Left lung (tissue), 4 donors: ENCODE measurements at regions not wholly inside any gene's neighbourhood (a gene's known extent, or its start where the extent isn't known, plus 50 kb on each side); places are given as distances from the start of the nearest gene placed in this dataset.
A peak's percentile ranks its signal among the peaks of the same experiment; 100 is the strongest.

Source experiments
- ATAC-seq: fragments of 200-7000 bp; cut with Tn5 transposase; one replicate; pipeline ENCODE4 v1.9.1; 2020; ENCODE audit warnings: moderate library complexity
- DNase-seq, 4 donors: peaks; one replicate each; pipeline ENCODE4 v3.0.0-alpha.2; 2013 to 2020
- H3K27ac ChIP-seq, 2 donors: fragments of 200-600 bp; sonication (generic) in 1 of 2; one replicate each; pipeline versions ENCODE4 v1.5.0 to v1.8.0; 2020 to 2021
- H3K27me3 ChIP-seq, 2 donors: fragments of 200-600 bp; sonication (generic) in 1 of 2; one replicate each; pipeline versions ENCODE4 v1.5.0 to v1.8.0; 2020 to 2021
- H3K36me3 ChIP-seq, 2 donors: fragments of 200-600 bp; sonication (generic) in 1 of 2; one replicate each; pipeline versions ENCODE4 v1.5.0 to v1.8.0; 2020 to 2021
- H3K4me1 ChIP-seq, 2 donors: fragments of 200-600 bp; one replicate each; pipeline ENCODE4 v1.8.0; 2021
- H3K4me3 ChIP-seq, 2 donors: fragments of 200-600 bp; sonication (generic) in 1 of 2; one replicate each; pipeline versions ENCODE4 v1.5.0 to v1.8.0; 2020 to 2021; ENCODE audit warnings: mild to moderate bottlenecking in 1 of 2
- H3K9me3 ChIP-seq, 2 donors: fragments of 200-600 bp; sonication (generic) in 1 of 2; one replicate each; pipeline versions ENCODE4 v1.5.0 to v1.8.0; 2020 to 2021
- CTCF ChIP-seq, 2 donors: fragments of 200-600 bp; sonication (generic) in 1 of 2; IDR thresholded peaks; one replicate each; pipeline versions ENCODE4 v1.5.0 to v1.8.0; 2021; ENCODE audit warnings: antibody characterized with exemption in 2 of 2
- intact Hi-C, 2 donors: fragments of 100-400 bp; cut with DNase I; formaldehyde crosslinking; loops; one replicate each; pipeline versions ENCODE4 v1.11.2 to v1.14.2; 2022
- donor health status: DM: no; HTN: yes; CAD: no.
- donor health status: DM: no; HTN: no; CAD: no.

GRCh38 chr22:44634426-44635321 lies 67.3 kb upstream of the PRR5 start:
- Histone ChIP-seq H3K36me3 (no peaks in the 10 kb centered on the region), H3K4me1 (no peaks in the 10 kb centered on the region), H3K27me3 (peaks cover 0 to 15% of the 10 kb centered on the region in 2 donors), H3K4me3 (no peak overlapping the region), H3K9me3 (no peaks in the 10 kb centered on the region), H3K27ac (no peak overlapping the region)
- ATAC-seq = no peak
- intact Hi-C loops = no loop called here
- no peak for DNase-seq
- TF ChIP-seq CTCF (IDR thresholded peaks at IDR 0.05) = no peak

- ATAC-seq = no peak
- Histone ChIP-seq H3K4me3 (no peak overlapping the region), H3K36me3 (no peaks in the 10 kb centered on the region)
Observed at GRCh38 chr22:44633647-44634046, 68.4 kb upstream of the PRR5 start.

GRCh38 chr22:44632541-44633396 lies 69.2 kb upstream of the PRR5 start:
- DNase-seq = no peak
- Histone ChIP-seq H3K4me3 (no peak overlapping the region), H3K4me1 (no peaks in the 10 kb centered on the region), H3K27me3 (peaks cover 0 to 11% of the 10 kb centered on the region in 2 donors), H3K27ac (no peak overlapping the region), H3K9me3 (no peaks in the 10 kb centered on the region), H3K36me3 (no peaks in the 10 kb centered on the region)
- TF ChIP-seq CTCF (IDR thresholded peaks at IDR 0.05) = no peak
- intact Hi-C loops = no loop called here
- no peak for ATAC-seq

More at GRCh38 chr22:44633647-44634046, 68.4 kb upstream of the PRR5 start:
- Histone ChIP-seq H3K9me3 (no peaks in the 10 kb centered on the region), H3K27ac (no peak overlapping the region), H3K4me1 (no peaks in the 10 kb centered on the region), H3K27me3 (peaks cover 0 to 5% of the 10 kb centered on the region in 2 donors)
- no peak for TF ChIP-seq CTCF (IDR thresholded peaks at IDR 0.05)
- intact Hi-C loops = no loop called here
- DNase-seq = no peak

GRCh38 chr22:44630826-44631225 lies 71.2 kb upstream of the PRR5 start:
- intact Hi-C loops = no loop called here
- peaks cover 0 to 26% of the 10 kb centered on the region in 2 donors for H3K27me3 ChIP-seq
- H3K9me3 ChIP-seq = no peaks in the 10 kb centered on the region
- H3K4me1 ChIP-seq = no peaks in the 10 kb centered on the region
- DNase-seq = no peak
- no peak overlapping the region for H3K27ac ChIP-seq
- H3K36me3 ChIP-seq = no peaks in the 10 kb centered on the region
- ATAC-seq = no peak
- no peak for TF ChIP-seq CTCF (IDR thresholded peaks at IDR 0.05)
- no peak overlapping the region for H3K4me3 ChIP-seq

- peak in 1 of 4 donors; percentile 50 for DNase-seq
- ATAC-seq = no peak
- no peak overlapping the region for H3K4me3 ChIP-seq
- TF ChIP-seq CTCF (IDR thresholded peaks at IDR 0.05) = no peak
- no peaks in the 10 kb centered on the region for H3K36me3 ChIP-seq
- no peaks in the 10 kb centered on the region for H3K9me3 ChIP-seq
- no peaks in the 10 kb centered on the region for H3K4me1 ChIP-seq
- intact Hi-C loops = loop anchor here in 1 of 2 donors (5.0 to 10.0 kb wide), 2 partner anchors 547 to 634 kb away; no protein-coding TSS in a partner anchor
- peaks cover 0 to 34% of the 10 kb centered on the region in 2 donors for H3K27me3 ChIP-seq
- H3K27ac ChIP-seq = no peak overlapping the region
Observed at GRCh38 chr22:44628835-44629234, 73.2 kb upstream of the PRR5 start.
